Activated CD4-positive, alpha-beta memory T cell treated with anti-CD3 and anti-CD28 coated beads for 36 hours (primary cell): ENCODE measurements at regions not wholly inside any gene's neighbourhood (a gene's known extent, or its start where the extent isn't known, plus 50 kb on each side); places are given as distances from the start of the nearest gene placed in this dataset.

Experiments
- CTCF ChIA-PET: fragments of 350-600 bp; sonication (Branson Sonifier 250); formaldehyde crosslinking; loops from one replicate; lab custom pipeline; 2021; ENCODE audit warnings: antibody characterized with exemption, inconsistent platforms; lab: Charles Lee
- POLR2A ChIA-PET: fragments of 350-600 bp; sonication (Branson Sonifier 250); formaldehyde crosslinking; loops from one replicate; lab custom pipeline; 2021; ENCODE audit warnings: antibody characterized with exemption; lab: Charles Lee
- DNase-seq: peaks from one replicate; pipeline ENCODE4 v3.0.0-alpha.2; 2020
- H3K27ac Mint-ChIP-seq: one replicate; pipeline ENCODE4 v1.8.0; 2021; ENCODE audit warnings: mixed read lengths
- H3K27me3 Mint-ChIP-seq: one replicate; pipeline ENCODE4 v1.8.0; 2021; ENCODE audit warnings: mixed read lengths
- H3K36me3 Mint-ChIP-seq: one replicate; pipeline ENCODE4 v1.8.0; 2021; ENCODE audit warnings: mixed read lengths
- H3K4me1 Mint-ChIP-seq: one replicate; pipeline ENCODE4 v1.8.0; 2021; ENCODE audit warnings: low read depth, mixed read lengths
- H3K4me3 Mint-ChIP-seq: one replicate; pipeline ENCODE4 v1.8.0; 2021; ENCODE audit warnings: mild to moderate bottlenecking, mixed read lengths
- H3K9me3 Mint-ChIP-seq: one replicate; pipeline ENCODE4 v1.8.0; 2021; ENCODE audit warnings: mixed read lengths
- intact Hi-C: fragments of 100-400 bp; cut with micrococcal nuclease; formaldehyde crosslinking; loops from one replicate; pipeline ENCODE4 v1.15.1; 2023

GRCh38 chr7:26553582-26553981, 261.9 kb downstream of the SNX10 start:
- POLR2A ChIA-PET, result no interaction called here
- Mint-ChIP-seq H3K4me1 (no peaks in the 10 kb centered on the region), H3K27ac (no peak overlapping the region), H3K9me3 (no peaks in the 10 kb centered on the region), H3K4me3 (no peak overlapping the region), H3K27me3 (peaks cover 10% of the 10 kb centered on the region), H3K36me3 (no peaks in the 10 kb centered on the region)
- CTCF ChIA-PET, result interaction anchor here (0.6 kb wide), 1 partner anchor 22 kb away, joined by 3 read pairs; no protein-coding TSS in a partner anchor
- no peak for DNase-seq
- intact Hi-C loops, result no loop called here

- Mint-ChIP-seq H3K27ac (no peak overlapping the region), H3K4me1 (no peaks in the 10 kb centered on the region), H3K36me3 (no peaks in the 10 kb centered on the region), H3K9me3 (no peaks in the 10 kb centered on the region), H3K4me3 (no peak overlapping the region), H3K27me3 (peaks cover 9% of the 10 kb centered on the region)
- no peak for DNase-seq
- intact Hi-C loops, result no loop called here
- POLR2A ChIA-PET, result no interaction called here
- CTCF ChIA-PET, result no interaction called here
Observed at GRCh38 chr7:26554952-26555351, 263.3 kb downstream of the SNX10 start.

GRCh38 chr7:26556061-26556881, 264.6 kb downstream of the SNX10 start:
- no peaks in the 10 kb centered on the region for H3K4me1 Mint-ChIP-seq
- POLR2A ChIA-PET, result no interaction called here
- no peak overlapping the region for H3K4me3 Mint-ChIP-seq
- CTCF ChIA-PET, result no interaction called here
- H3K27ac Mint-ChIP-seq, result no peak overlapping the region
- intact Hi-C loops, result no loop called here
- H3K36me3 Mint-ChIP-seq, result no peaks in the 10 kb centered on the region
- no peak for DNase-seq
- H3K9me3 Mint-ChIP-seq, result no peaks in the 10 kb centered on the region
- peaks cover 13% of the 10 kb centered on the region for H3K27me3 Mint-ChIP-seq

- H3K27ac Mint-ChIP-seq, result no peak overlapping the region
- no peak for DNase-seq
- H3K4me1 Mint-ChIP-seq, result no peaks in the 10 kb centered on the region
- H3K27me3 Mint-ChIP-seq, result peaks cover 10% of the 10 kb centered on the region
- no peaks in the 10 kb centered on the region for H3K9me3 Mint-ChIP-seq
- POLR2A ChIA-PET, result interaction anchor here (0.6 kb wide), 1 partner anchor 335 kb away, joined by 3 read pairs; no protein-coding TSS in a partner anchor
- CTCF ChIA-PET, result no interaction called here
- no peak overlapping the region for H3K4me3 Mint-ChIP-seq
- intact Hi-C loops, result no loop called here
- no peaks in the 10 kb centered on the region for H3K36me3 Mint-ChIP-seq
Observed at GRCh38 chr7:26560526-26561256, 269.0 kb downstream of the SNX10 start.

- no peak for DNase-seq
Observed at GRCh38 chr7:26562841-26563240, 271.2 kb downstream of the SNX10 start.

GRCh38 chr7:26563406-26563805, 271.7 kb downstream of the SNX10 start:
- H3K4me3 Mint-ChIP-seq, result no peak overlapping the region
- no peak for DNase-seq
- CTCF ChIA-PET, result interaction anchor here (1.5 kb wide), 1 partner anchor 194 kb away, joined by 3 read pairs; no protein-coding TSS in a partner anchor
- intact Hi-C loops, result no loop called here
- H3K4me1 Mint-ChIP-seq, result no peaks in the 10 kb centered on the region
- H3K27ac Mint-ChIP-seq, result no peak overlapping the region
- POLR2A ChIA-PET, result interaction anchor here (0.7 kb wide), 1 partner anchor 36 kb away, joined by 3 read pairs; no protein-coding TSS in a partner anchor
- H3K36me3 Mint-ChIP-seq, result no peaks in the 10 kb centered on the region
- no peaks in the 10 kb centered on the region for H3K9me3 Mint-ChIP-seq
- peaks cover 11% of the 10 kb centered on the region for H3K27me3 Mint-ChIP-seq

More at GRCh38 chr7:26562841-26563240, 271.2 kb downstream of the SNX10 start:
- no peak overlapping the region for H3K27ac Mint-ChIP-seq
- POLR2A ChIA-PET, result no interaction called here
- intact Hi-C loops, result no loop called here
- no peak overlapping the region for H3K4me3 Mint-ChIP-seq
- H3K9me3 Mint-ChIP-seq, result no peaks in the 10 kb centered on the region
- H3K36me3 Mint-ChIP-seq, result no peaks in the 10 kb centered on the region
- CTCF ChIA-PET, result interaction anchor here (1.5 kb wide), 1 partner anchor 193 kb away, joined by 3 read pairs; no protein-coding TSS in a partner anchor
- H3K27me3 Mint-ChIP-seq, result peaks cover 11% of the 10 kb centered on the region
- H3K4me1 Mint-ChIP-seq, result no peaks in the 10 kb centered on the region

GRCh38 chr7:26567266-26567665, 275.6 kb downstream of the SNX10 start:
- peaks cover 7% of the 10 kb centered on the region for H3K27me3 Mint-ChIP-seq
- H3K9me3 Mint-ChIP-seq, result no peaks in the 10 kb centered on the region
- no peak for DNase-seq
- intact Hi-C loops, result no loop called here
- H3K36me3 Mint-ChIP-seq, result no peaks in the 10 kb centered on the region
- ChIA-PET POLR2A (no interaction called here), CTCF (no interaction called here)
- H3K4me3 Mint-ChIP-seq, result no peak overlapping the region
- H3K27ac Mint-ChIP-seq, result no peak overlapping the region
- no peaks in the 10 kb centered on the region for H3K4me1 Mint-ChIP-seq

GRCh38 chr7:26574476-26574875, 282.8 kb downstream of the SNX10 start:
- Mint-ChIP-seq H3K27ac (no peak overlapping the region), H3K9me3 (no peaks in the 10 kb centered on the region), H3K27me3 (peaks cover 13% of the 10 kb centered on the region), H3K36me3 (no peaks in the 10 kb centered on the region), H3K4me3 (no peak overlapping the region), H3K4me1 (no peaks in the 10 kb centered on the region)
- ChIA-PET CTCF (no interaction called here), POLR2A (no interaction called here)
- intact Hi-C loops, result no loop called here
- no peak for DNase-seq

- H3K9me3 Mint-ChIP-seq, result no peaks in the 10 kb centered on the region
- peaks cover 19% of the 10 kb centered on the region for H3K27me3 Mint-ChIP-seq
- no peak overlapping the region for H3K27ac Mint-ChIP-seq
- no peak overlapping the region for H3K4me3 Mint-ChIP-seq
- no peaks in the 10 kb centered on the region for H3K36me3 Mint-ChIP-seq
- ChIA-PET POLR2A (no interaction called here), CTCF (no interaction called here)
- intact Hi-C loops, result no loop called here
- no peaks in the 10 kb centered on the region for H3K4me1 Mint-ChIP-seq
- no peak for DNase-seq
Observed at GRCh38 chr7:26580064-26580591, 284.3 kb downstream of the SKAP2 start.

GRCh38 chr7:26580711-26581110, 283.7 kb downstream of the SKAP2 start:
- Mint-ChIP-seq H3K4me3 (no peak overlapping the region), H3K27ac (no peak overlapping the region), H3K36me3 (no peaks in the 10 kb centered on the region), H3K27me3 (peaks cover 19% of the 10 kb centered on the region), H3K9me3 (no peaks in the 10 kb centered on the region), H3K4me1 (no peaks in the 10 kb centered on the region)
- intact Hi-C loops, result no loop called here
- ChIA-PET CTCF (no interaction called here), POLR2A (no interaction called here)
- DNase-seq, result no peak

GRCh38 chr7:26583094-26583648, 281.2 kb downstream of the SKAP2 start:
- POLR2A ChIA-PET, result no interaction called here
- intact Hi-C loops, result no loop called here
- Mint-ChIP-seq H3K4me1 (no peaks in the 10 kb centered on the region), H3K4me3 (no peak overlapping the region), H3K36me3 (no peaks in the 10 kb centered on the region), H3K9me3 (no peaks in the 10 kb centered on the region), H3K27me3 (peaks cover 15% of the 10 kb centered on the region), H3K27ac (no peak overlapping the region)
- CTCF ChIA-PET, result no interaction called here
- DNase-seq, result no peak

- Mint-ChIP-seq H3K4me3 (no peak overlapping the region), H3K9me3 (no peaks in the 10 kb centered on the region), H3K27me3 (peaks cover 15% of the 10 kb centered on the region), H3K27ac (no peak overlapping the region), H3K36me3 (no peaks in the 10 kb centered on the region), H3K4me1 (no peaks in the 10 kb centered on the region)
- intact Hi-C loops, result no loop called here
- CTCF ChIA-PET, result interaction anchor here (1.4 kb wide), 1 partner anchor 207 kb away, joined by 4 read pairs; no protein-coding TSS in a partner anchor
- POLR2A ChIA-PET, result interaction anchor here (0.6 kb wide), 1 partner anchor 30 kb away, joined by 3 read pairs; no protein-coding TSS in a partner anchor
- no peak for DNase-seq
Observed at GRCh38 chr7:26584326-26584725, 280.1 kb downstream of the SKAP2 start.
